ENCODE measurements at regions not wholly inside any gene's neighbourhood (a gene's known extent, or its start where the extent isn't known, plus 50 kb on each side); places are given as distances from the start of the nearest gene placed in this dataset.

DNA sequence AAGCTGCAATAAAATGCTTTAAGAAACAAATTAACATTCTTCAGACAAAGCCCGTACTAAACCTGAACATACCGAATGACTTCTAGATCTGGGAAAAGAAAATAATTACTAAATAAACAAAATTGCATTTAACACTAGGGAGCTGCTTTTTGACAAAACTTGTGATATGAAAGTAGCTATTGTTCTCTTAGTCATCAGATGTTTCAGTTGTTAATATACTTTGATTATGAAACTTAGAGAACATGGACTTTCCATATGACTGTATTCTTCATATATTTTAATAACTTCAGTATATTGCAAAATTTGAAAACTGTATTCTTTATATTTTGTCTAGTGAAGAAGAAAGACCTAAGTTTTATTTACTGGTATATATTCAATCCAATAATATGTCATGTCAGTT lies 1262.1 kb downstream of the NCAM2 start:
- Histone ChIP-seq H3K4me1 (ENCODE audit: control insufficient read depth, insufficient read depth, low read length, unreplicated experiment) (no peaks in the 10 kb centered on the region), H2AFZ (ENCODE audit: low read length, unreplicated experiment) (no peak overlapping the region), H3K4me3 (ENCODE audit: low read depth, low read length) (no peak overlapping the region), H3K27me3 (ENCODE audit: insufficient read depth, low read length) (no peaks in the 10 kb centered on the region), H3K79me2 (ENCODE audit: control insufficient read depth, insufficient read depth, low read length, unreplicated experiment) (no peaks in the 10 kb centered on the region), H3K36me3 (ENCODE audit: insufficient read depth, low read length) (no peaks in the 10 kb centered on the region), H3K27ac (ENCODE audit: low read depth, low read length) (no peak overlapping the region)

- no peak overlapping the region for H2AFZ ChIP-seq (ENCODE audit: low read length, unreplicated experiment)
- H3K4me3 ChIP-seq (ENCODE audit: low read depth, low read length), result no peak overlapping the region
- no peak overlapping the region for H3K27ac ChIP-seq (ENCODE audit: low read depth, low read length)
- no peaks in the 10 kb centered on the region for H3K79me2 ChIP-seq (ENCODE audit: control insufficient read depth, insufficient read depth, low read length, unreplicated experiment)
- H3K36me3 ChIP-seq (ENCODE audit: insufficient read depth, low read length), result no peaks in the 10 kb centered on the region
- no peaks in the 10 kb centered on the region for H3K27me3 ChIP-seq (ENCODE audit: insufficient read depth, low read length)
- H3K4me1 ChIP-seq (ENCODE audit: control insufficient read depth, insufficient read depth, low read length, unreplicated experiment), result no peaks in the 10 kb centered on the region
These were observed 1265.7 kb downstream of the NCAM2 start for GRCh38 chr21:22263890-22264289.

DNA sequence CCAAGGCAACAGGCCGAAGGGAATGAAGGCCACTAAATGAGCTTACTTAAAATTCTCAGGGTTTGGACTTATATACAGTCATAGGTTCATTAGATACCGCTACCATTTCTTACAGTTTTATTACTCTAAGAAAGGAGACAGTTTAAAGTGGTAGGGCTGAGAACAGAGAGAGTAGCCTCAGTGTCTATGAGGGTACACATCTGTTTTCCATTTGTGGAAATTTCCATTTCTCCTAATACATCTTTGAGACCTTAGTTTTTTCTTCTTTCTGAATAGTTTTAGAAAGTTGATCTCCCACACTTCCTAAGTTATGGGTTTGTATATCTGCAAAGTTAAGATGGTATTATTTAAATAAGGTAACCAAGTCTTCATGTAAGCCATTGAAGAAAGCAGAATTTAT lies 1279.1 kb downstream of the NCAM2 start:
- no peaks in the 10 kb centered on the region for H3K27me3 ChIP-seq (ENCODE audit: insufficient read depth, low read length)
- no peaks in the 10 kb centered on the region for H3K4me1 ChIP-seq (ENCODE audit: control insufficient read depth, insufficient read depth, low read length, unreplicated experiment)
- no peak overlapping the region for H3K27ac ChIP-seq (ENCODE audit: low read depth, low read length)
- no peak overlapping the region for H3K4me3 ChIP-seq (ENCODE audit: low read depth, low read length)
- no peaks in the 10 kb centered on the region for H3K79me2 ChIP-seq (ENCODE audit: control insufficient read depth, insufficient read depth, low read length, unreplicated experiment)
- no peak overlapping the region for H2AFZ ChIP-seq (ENCODE audit: low read length, unreplicated experiment)
- no peaks in the 10 kb centered on the region for H3K36me3 ChIP-seq (ENCODE audit: insufficient read depth, low read length)

DNA sequence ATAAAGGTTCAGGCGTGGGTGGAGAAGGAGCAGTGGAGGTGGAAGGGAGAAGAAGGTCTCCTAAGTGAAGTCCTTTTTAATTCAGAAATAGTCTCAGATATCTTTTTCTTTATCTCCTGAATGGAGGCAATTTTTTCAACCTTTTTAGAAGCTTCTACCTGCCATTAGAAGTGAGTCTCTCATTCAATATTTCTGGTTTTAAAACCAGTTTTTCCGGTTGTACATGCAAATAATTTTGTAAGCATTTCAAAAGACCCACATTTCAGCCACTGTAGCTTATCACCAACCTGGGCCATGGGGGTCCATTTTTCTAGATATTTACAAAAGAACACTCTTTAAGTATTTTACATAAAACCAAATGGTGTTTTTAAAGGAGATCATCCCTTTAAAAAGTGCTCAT lies 1280.2 kb downstream of the NCAM2 start:
- Histone ChIP-seq H3K4me1 (ENCODE audit: control insufficient read depth, insufficient read depth, low read length, unreplicated experiment) (no peaks in the 10 kb centered on the region), H3K79me2 (ENCODE audit: control insufficient read depth, insufficient read depth, low read length, unreplicated experiment) (no peaks in the 10 kb centered on the region), H3K36me3 (ENCODE audit: insufficient read depth, low read length) (no peaks in the 10 kb centered on the region), H3K4me3 (ENCODE audit: low read depth, low read length) (no peak overlapping the region), H3K27me3 (ENCODE audit: insufficient read depth, low read length) (no peaks in the 10 kb centered on the region), H2AFZ (ENCODE audit: low read length, unreplicated experiment) (no peak overlapping the region), H3K27ac (ENCODE audit: low read depth, low read length) (no peak overlapping the region)

DNA sequence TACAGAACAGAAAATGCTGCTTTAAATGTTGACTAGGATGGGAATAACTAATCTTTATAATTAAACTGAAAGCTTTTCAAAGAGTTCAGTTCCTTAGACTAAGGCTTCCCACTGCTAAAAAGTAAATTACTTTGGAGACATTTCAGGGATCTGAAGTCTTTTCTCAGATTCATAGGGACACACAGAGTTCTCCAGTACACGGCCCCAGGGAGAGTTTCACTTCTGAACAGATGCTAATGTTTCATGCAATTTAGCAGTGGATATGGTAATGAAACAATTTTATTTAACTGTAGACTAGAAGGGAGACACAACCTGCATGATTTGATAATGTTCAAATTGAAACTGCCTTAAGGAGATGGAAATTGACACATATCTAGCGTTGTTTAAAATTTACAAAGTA lies 1282.6 kb downstream of the NCAM2 start:
- Histone ChIP-seq H2AFZ (ENCODE audit: low read length, unreplicated experiment) (no peak overlapping the region), H3K27ac (ENCODE audit: low read depth, low read length) (no peak overlapping the region), H3K27me3 (ENCODE audit: insufficient read depth, low read length) (no peaks in the 10 kb centered on the region), H3K4me1 (ENCODE audit: control insufficient read depth, insufficient read depth, low read length, unreplicated experiment) (no peaks in the 10 kb centered on the region), H3K4me3 (ENCODE audit: low read depth, low read length) (no peak overlapping the region), H3K36me3 (ENCODE audit: insufficient read depth, low read length) (no peaks in the 10 kb centered on the region), H3K79me2 (ENCODE audit: control insufficient read depth, insufficient read depth, low read length, unreplicated experiment) (no peaks in the 10 kb centered on the region)

DNA sequence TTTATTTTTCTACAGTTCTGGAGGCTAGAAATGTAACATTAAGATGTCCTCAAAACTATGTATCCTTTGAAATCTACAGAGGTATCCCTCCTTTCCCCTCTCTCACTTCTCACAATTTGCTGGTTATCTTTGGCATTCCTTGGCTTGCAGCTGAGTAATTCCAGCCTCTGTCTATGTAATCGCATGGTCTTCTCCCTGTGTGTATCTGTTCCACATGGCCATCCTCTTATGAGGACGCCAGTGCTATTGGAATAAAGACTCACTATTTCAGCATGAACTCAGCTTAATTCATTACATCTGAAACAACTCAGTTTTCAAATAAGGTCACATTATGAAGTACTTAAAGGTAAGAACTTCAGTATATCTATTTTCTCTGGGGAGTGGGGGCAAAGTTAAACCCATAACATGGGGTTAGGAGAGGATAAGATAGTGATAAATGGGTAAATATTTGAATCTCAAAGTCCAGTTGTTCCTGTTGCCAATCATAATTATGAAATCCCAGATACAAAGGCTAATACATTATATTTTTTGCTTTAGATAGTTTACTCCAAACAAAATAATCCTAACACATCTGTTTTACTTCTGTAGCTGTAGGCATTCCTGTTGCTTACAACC lies 1290.8 kb downstream of the NCAM2 start:
- Histone ChIP-seq H3K27ac (ENCODE audit: low read depth, low read length) (no peak overlapping the region), H3K79me2 (ENCODE audit: control insufficient read depth, insufficient read depth, low read length, unreplicated experiment) (no peaks in the 10 kb centered on the region), H3K4me3 (ENCODE audit: low read depth, low read length) (no peak overlapping the region), H3K27me3 (ENCODE audit: insufficient read depth, low read length) (no peaks in the 10 kb centered on the region), H2AFZ (ENCODE audit: low read length, unreplicated experiment) (no peak overlapping the region), H3K4me1 (ENCODE audit: control insufficient read depth, insufficient read depth, low read length, unreplicated experiment) (no peaks in the 10 kb centered on the region), H3K36me3 (ENCODE audit: insufficient read depth, low read length) (no peaks in the 10 kb centered on the region)

- Histone ChIP-seq H3K27ac (ENCODE audit: low read depth, low read length) (no peak overlapping the region), H3K79me2 (ENCODE audit: control insufficient read depth, insufficient read depth, low read length, unreplicated experiment) (no peaks in the 10 kb centered on the region), H3K36me3 (ENCODE audit: insufficient read depth, low read length) (no peaks in the 10 kb centered on the region), H3K4me3 (ENCODE audit: low read depth, low read length) (no peak overlapping the region), H2AFZ (ENCODE audit: low read length, unreplicated experiment) (no peak overlapping the region), H3K4me1 (ENCODE audit: control insufficient read depth, insufficient read depth, low read length, unreplicated experiment) (no peaks in the 10 kb centered on the region), H3K27me3 (ENCODE audit: insufficient read depth, low read length) (no peaks in the 10 kb centered on the region)
These were observed 1293.9 kb downstream of the NCAM2 start for GRCh38 chr21:22292144-22292543.

- no peaks in the 10 kb centered on the region for H3K4me1 ChIP-seq (ENCODE audit: control insufficient read depth, insufficient read depth, low read length, unreplicated experiment)
- no peaks in the 10 kb centered on the region for H3K36me3 ChIP-seq (ENCODE audit: insufficient read depth, low read length)
- no peaks in the 10 kb centered on the region for H3K79me2 ChIP-seq (ENCODE audit: control insufficient read depth, insufficient read depth, low read length, unreplicated experiment)
- H3K4me3 ChIP-seq (ENCODE audit: low read depth, low read length), result no peak overlapping the region
- H3K27ac ChIP-seq (ENCODE audit: low read depth, low read length), result no peak overlapping the region
- no peaks in the 10 kb centered on the region for H3K27me3 ChIP-seq (ENCODE audit: insufficient read depth, low read length)
- H2AFZ ChIP-seq (ENCODE audit: low read length, unreplicated experiment), result no peak overlapping the region
These were observed 1299.4 kb downstream of the NCAM2 start for GRCh38 chr21:22297575-22297974.

- Histone ChIP-seq H3K36me3 (ENCODE audit: insufficient read depth, low read length) (no peaks in the 10 kb centered on the region), H3K4me3 (ENCODE audit: low read depth, low read length) (no peak overlapping the region), H3K4me1 (ENCODE audit: control insufficient read depth, insufficient read depth, low read length, unreplicated experiment) (no peaks in the 10 kb centered on the region)
These were observed 1313.7 kb downstream of the NCAM2 start for GRCh38 chr21:22311741-22312462.

GRCh38 chr21:22314963-22315362 lies 1316.8 kb downstream of the NCAM2 start:
- Histone ChIP-seq H3K27ac (ENCODE audit: low read depth, low read length) (no peak overlapping the region), H3K4me3 (ENCODE audit: low read depth, low read length) (no peak overlapping the region), H3K79me2 (ENCODE audit: control insufficient read depth, insufficient read depth, low read length, unreplicated experiment) (no peaks in the 10 kb centered on the region), H3K36me3 (ENCODE audit: insufficient read depth, low read length) (no peaks in the 10 kb centered on the region), H3K4me1 (ENCODE audit: control insufficient read depth, insufficient read depth, low read length, unreplicated experiment) (no peaks in the 10 kb centered on the region), H3K27me3 (ENCODE audit: insufficient read depth, low read length) (no peaks in the 10 kb centered on the region), H2AFZ (ENCODE audit: low read length, unreplicated experiment) (no peak overlapping the region)

More at GRCh38 chr21:22311741-22312462, 1313.7 kb downstream of the NCAM2 start:
- Histone ChIP-seq H3K27me3 (ENCODE audit: insufficient read depth, low read length) (no peaks in the 10 kb centered on the region), H3K27ac (ENCODE audit: low read depth, low read length) (no peak overlapping the region), H2AFZ (ENCODE audit: low read length, unreplicated experiment) (no peak overlapping the region), H3K79me2 (ENCODE audit: control insufficient read depth, insufficient read depth, low read length, unreplicated experiment) (no peaks in the 10 kb centered on the region)

DNA sequence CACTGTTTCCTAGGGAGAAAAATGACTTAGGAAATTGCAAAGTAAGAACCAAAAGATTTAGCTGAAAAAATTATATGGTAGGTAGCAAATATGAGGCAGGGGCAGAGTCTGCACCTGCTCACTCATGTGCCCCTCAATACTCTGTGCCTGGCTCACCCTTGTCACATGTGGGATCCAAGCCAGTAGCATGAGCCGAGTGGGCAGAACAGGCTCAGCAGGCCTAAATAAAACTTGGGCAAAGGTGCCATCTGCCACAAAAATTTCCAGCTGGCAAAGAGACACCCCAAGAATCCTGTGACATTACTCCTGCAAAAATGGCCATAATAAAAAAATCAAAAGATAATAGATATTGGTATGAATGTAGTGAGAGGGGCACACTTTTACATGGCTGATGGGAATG lies 1321.2 kb downstream of the NCAM2 start:
- H3K79me2 ChIP-seq (ENCODE audit: control insufficient read depth, insufficient read depth, low read length, unreplicated experiment), result no peaks in the 10 kb centered on the region
- H3K4me1 ChIP-seq (ENCODE audit: control insufficient read depth, insufficient read depth, low read length, unreplicated experiment), result no peaks in the 10 kb centered on the region
- no peaks in the 10 kb centered on the region for H3K27me3 ChIP-seq (ENCODE audit: insufficient read depth, low read length)
- H3K27ac ChIP-seq (ENCODE audit: low read depth, low read length), result no peak overlapping the region
- no peaks in the 10 kb centered on the region for H3K36me3 ChIP-seq (ENCODE audit: insufficient read depth, low read length)
- no peak overlapping the region for H2AFZ ChIP-seq (ENCODE audit: low read length, unreplicated experiment)
- H3K4me3 ChIP-seq (ENCODE audit: low read depth, low read length), result no peak overlapping the region

Data from ACC112 (cell line).